NCI-H524 treated with DMSO at 0.1 percent for 48 hours (cell line): ENCODE measurements at regions not wholly inside any gene's neighbourhood (a gene's known extent, or its start where the extent isn't known, plus 50 kb on each side); places are given as distances from the start of the nearest gene placed in this dataset.

Experiments
- DNase-seq: peaks from one replicate; lab custom pipeline; 2025; lab: John Stamatoyannopoulos, UW

DNA sequence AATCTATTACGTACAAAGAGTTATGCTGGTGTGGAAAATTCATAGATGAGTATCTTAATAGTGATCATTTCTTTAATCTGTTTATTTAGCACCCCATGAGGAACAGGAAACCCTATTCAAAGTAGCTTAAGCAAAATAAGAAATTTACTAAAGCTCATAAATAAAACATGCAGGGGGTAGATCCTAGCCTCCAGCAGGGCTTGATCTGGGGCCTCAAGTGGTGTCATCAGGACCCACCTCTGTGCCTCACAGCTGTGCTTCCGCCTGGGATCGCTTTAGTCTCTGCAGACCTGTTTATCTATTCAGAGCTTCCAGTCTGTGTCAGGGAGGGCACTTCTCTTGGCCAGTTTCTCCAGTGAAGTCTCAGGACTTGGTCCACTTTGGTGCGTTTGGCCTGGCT is 171.0 kb upstream of the SLC24A5 start:
- DNase-seq: no peak

DNA sequence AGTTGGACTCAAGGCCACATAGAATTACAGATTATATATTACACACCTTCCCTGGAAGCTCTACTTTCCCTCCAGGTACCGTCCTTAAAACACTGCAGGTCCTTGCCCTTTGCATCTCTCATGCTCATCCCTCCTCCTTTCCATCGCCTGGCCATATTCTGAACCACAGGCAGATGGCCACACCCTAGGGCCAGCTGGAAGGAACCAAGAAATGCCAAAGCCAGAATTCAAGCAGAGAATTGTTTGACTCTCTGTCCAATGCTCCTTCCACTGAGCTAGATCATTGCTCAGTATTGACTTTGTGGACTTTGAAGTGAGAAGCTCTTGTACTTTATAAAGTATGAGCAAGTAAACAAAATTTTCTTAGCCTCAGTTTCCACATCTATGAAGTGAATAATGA is 170.3 kb upstream of the SLC24A5 start:
- DNase-seq: no peak

DNA sequence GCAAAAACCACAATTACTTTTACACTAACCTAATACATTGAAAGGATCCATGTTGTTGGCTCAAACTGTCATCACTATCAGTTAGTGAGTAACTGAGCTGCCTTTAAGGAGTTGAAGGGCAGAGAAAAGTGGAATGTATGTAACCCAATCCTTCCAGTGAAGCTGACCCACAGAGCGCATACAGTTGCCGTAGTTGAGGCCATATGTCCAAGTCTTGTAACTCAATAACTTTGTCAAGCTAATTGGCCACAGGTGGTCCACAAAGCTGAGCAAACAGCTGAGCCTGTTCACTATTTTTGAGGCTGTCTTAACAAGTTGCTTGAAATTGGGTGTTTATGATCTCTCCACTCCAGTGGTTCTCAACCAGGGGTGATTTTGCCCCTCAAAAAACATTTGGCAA is 169.0 kb upstream of the SLC24A5 start:
- peak; percentile 20 for DNase-seq

DNA sequence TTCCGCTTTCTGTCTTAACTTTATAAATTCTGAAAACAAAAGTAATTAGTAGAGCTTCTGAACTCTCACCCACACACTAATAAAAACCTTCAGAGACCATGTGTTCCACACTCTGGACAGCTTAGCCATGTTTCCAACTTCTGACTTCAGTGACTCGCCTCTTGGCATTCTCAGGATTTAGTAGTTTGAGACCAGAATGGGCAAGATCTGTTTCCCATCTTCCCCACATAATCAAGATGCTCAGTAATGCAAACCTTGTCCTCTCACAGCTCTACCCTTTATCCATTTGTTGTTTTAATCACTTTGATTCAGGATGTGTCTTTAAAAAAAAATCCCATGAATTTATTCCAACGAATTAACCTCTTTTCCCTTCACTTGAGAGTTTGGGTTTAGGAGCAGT is 166.6 kb upstream of the SLC24A5 start:
- no peak for DNase-seq

DNA sequence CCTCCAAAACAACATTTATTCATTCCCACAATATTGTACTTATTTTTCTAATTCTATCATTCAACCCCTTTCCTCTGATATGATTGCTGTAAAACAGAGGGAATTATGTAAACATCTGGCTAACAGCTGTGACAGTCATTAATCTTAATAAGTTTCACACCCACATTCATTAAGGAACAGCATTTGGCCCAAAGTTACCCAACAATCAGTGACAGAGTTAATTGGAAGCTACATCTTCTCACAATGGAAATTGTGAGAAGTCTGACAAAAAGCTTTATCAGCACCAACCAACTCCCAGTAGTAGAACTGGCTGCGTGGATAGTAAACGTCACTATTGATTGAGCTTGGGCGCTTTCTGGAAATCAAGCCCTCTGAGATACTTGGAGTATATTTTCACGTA is 165.8 kb upstream of the SLC24A5 start:
- DNase-seq: no peak

DNA sequence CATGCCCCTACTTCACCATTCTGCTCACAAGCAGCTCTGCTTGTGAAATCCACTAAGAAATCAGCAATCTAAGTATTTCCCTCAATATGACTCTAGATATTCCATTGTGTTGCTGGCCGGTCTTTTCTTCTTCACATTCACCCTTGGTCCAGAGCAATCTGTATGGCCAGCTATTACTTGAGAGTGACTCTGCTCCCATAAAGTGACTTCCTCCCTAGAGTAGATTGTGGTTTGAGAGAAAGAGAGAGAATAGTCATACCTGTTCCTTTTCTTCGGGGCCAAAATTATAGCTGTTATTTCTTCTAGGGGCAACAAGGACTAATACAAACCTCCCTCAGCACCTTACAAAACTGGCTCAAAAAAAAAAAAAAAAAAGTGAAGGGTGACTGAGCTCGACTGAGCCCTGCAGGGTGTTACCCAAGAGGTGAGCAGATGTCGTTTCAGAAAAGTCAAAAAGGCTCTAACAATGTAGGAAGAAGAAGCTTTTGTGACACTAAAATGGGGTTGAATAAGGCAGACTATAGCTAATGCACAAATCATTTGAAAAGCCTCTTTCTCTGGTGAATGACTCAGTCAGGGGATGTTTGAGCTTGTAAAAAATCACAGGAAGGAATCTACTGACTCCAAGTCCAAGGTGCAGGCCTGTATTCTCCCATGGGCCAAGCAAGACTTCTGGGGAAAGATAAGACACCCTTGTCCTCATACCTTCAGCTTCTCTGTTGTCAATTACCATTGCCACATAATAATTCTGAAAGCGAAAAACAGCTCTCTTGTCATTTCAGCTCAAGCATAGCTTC is 161.0 kb upstream of the SLC24A5 start:
- DNase-seq: no peak

DNA sequence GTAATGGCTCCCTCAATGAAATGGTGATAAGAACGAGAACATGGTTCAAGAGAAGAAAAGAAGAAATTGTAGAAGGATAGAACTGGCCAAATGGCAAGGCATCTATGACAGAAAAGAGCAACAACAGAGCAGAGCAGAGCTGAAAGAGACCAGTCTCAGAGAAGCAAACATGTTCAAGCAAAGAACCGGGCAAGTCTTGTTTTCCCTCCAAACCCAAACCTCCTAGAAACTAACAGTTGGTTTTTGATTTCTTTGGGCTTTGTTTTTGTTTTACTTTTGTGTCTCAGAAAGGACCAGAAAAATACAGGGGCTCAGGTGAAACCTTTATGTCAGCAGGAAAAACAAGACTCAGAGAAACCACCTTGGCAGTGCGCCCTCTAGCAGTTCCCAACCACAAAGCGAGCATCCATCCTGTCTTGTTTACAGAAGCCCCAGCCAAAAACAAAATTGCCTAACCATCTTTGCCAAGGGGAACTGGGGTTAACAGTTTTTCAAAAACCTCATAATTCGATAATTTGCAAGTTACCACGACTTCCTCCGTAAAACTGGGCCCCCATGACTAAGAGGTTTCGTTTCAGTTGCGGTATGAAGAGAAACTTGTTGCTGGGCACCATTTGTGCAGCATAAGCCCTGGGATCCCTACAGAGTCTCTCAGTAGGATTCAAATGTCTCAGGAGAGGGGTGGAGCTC is 159.2 kb upstream of the SLC24A5 start:
- DNase-seq: no peak

DNA sequence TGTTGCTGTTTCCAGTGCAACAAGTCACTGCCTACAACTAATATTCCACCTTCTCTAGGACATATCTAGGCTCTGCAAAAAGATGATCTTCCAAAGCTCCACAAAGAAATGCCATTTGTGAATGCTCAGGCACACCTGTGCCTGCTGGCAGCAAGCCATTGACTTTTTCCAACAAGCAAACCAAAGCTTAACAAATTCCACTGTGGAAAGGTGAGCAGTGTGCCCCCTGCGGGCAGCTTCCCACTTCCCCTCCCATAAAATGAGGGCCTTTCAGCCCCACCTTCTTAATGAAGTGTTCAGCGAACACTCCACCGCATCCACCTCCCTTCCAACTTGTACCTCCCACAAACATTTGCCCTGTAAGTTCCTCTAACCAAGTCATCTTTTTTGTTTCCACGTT is 157.5 kb upstream of the SLC24A5 start:
- DNase-seq: no peak

DNA sequence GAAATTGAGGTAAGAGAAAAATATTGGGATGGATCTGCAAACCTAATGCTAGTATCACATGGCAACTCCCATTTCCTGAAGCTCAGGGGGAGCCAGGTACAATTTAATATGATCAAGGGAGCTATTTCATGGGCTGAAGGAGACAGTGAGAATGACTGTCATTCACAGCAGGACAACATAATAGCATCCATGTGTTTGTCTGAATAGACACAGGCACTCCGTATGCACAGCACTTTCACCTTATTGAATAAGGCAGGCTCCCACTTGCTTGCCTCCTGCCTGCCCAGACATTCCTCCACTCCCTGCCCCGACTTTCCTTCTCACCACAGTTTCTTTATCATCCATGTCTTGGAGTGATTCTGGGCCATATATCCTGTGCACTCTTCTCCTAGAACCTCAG is 156.6 kb upstream of the SLC24A5 start:
- no peak for DNase-seq

DNA sequence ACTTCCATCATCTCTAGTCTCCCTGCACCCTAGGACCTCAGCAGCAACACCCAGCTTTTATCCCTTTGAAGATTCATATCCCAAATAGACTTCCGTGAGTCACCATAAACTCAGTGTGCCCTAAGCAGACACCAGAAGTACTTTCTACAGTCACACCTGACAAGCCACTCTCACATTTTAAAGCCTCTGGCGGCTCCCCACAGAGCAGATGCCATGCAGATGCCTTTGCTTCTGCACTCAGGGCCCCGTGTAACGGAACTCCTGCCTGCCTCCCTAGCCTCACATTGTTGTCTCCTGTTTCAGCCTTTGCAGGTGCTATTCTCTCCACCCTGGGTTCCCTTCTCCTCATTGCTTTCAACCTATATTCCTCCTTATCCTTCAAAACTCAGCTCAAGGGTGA is 155.5 kb upstream of the SLC24A5 start:
- DNase-seq: no peak

DNA sequence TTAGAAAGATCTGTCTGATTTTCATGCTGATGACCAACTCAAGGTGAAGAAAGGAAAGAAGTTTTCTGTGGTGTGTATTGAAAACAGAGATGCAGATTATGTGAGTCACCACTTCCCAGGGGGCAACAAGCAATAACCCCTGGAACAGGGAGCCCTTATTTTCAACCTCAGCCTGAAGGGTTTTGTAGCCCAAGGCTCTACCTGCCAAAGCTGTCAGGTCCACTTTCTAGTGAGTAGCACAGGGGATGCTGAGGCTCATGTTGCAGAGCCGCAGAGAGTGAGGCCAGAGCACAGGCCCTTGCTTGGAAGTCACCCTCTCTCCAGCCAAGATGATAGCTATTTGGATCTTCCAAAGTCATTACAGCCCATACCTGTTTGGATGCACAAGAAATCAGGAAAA is 152.2 kb upstream of the SLC24A5 start:
- DNase-seq: no peak

DNA sequence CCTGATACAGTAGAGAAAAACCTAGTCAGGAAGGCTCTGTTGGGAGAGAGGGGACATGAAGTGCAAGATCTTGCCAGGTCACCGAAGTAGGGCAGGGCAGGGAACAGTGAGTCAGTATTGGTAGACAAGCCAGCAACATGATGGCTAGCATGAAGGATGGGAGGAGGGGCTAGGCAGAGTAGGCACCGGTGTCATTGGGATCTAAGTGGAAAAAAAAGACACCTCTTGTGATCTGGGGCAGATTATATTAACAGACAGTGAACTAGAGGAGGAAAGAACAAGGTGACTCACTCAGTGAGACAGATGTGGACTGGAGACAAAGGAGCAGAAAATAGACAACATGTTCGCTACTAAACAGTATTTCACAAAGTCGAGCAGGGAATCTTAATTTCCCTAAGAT is 149.2 kb upstream of the SLC24A5 start:
- no peak for DNase-seq

DNA sequence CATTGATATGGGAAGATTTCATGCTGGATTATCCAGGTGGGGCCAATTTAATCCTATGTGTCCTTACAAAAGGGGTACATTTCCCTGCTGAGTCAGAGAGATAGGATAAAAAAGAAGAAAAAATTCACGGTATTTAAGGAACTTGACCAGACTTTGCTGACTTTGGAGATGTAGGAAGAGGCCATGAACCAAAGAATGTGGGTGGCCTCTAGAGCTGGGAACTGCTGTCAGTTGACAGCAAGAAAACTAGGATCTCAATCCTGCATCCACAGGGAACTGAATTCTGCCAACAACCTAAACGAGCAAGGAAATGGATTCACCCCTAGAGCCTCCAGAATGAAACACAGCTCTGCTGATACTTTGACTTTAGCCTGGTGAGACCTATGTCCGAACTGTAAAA is 148.1 kb upstream of the SLC24A5 start:
- DNase-seq: no peak

DNA sequence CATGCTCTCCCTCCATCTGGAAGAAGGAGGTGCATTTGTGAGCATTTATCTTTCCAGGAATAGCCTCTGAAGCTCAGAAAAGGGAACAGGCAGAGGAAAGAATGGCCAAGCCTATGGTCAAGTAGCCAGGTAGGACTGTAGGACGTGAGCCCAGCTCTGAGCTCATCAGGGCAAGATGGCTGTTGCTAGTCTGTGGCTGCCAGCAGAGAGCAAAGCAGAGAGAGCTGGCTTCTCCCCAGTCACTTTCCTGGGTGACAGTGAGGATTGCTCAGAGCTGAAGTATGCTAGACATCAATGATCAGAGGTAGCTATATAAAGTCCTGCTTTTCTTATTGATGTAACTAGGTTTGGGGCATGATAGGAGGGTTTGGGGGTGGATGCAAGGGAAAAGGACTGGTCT is 146.1 kb upstream of the SLC24A5 start:
- no peak for DNase-seq

DNA sequence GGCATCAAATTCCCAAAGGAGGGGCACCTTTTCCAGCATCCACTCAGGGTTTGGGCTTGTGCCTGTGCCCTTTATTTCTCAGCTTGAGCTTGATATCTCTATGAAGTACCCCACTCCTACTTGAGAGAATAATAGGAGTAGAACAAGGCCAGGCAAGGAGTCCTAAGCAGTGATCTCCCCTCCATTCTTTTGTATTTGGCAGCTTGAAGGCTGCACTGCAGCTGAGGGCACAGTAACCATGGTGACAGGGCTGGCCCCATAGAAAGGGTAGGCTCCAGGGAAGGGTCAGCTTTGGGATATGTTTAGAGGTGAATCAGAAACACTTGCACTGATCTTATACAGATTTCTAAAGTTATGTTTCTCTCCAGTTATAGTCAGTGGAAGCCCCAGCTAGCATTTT is 145.4 kb upstream of the SLC24A5 start:
- DNase-seq: no peak

DNA sequence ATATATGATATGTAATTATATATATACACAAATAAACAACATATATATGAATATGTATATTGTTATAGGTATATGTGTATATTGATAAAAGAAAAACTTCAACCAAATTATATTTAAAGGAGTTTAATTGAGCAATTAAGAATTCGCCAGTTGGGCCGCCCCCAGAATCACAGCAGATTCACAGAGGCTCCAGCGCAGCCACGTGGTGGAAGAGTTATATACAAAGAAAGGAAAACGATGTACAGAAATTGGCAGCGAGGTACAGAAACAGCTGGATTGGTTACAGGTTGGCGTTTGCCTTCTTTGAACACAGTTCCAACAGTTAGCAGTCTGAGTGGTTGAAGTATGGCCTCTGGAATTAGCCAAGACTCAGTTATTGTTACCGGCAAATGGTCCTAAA is 137.3 kb upstream of the SLC24A5 start:
- peak; percentile 32 for DNase-seq

DNA sequence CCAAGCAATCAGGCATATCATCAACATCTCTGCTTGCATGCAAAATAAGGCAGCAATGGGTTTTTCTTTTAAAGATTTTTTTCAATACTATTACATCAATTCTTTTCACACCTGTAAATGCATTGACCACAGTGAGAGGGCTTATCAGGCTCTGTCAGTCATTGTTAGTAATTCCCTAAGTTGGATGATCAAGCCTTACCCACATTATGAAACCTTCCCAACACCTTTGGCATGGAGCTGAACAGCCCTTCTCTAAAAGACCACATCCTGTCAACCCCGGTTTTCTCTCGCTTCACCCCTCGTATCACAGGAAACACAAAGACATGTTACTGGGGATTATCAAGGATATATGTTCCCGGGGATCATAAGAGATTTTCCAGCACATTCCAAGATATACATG is 135.2 kb upstream of the SLC24A5 start:
- no peak for DNase-seq

DNA sequence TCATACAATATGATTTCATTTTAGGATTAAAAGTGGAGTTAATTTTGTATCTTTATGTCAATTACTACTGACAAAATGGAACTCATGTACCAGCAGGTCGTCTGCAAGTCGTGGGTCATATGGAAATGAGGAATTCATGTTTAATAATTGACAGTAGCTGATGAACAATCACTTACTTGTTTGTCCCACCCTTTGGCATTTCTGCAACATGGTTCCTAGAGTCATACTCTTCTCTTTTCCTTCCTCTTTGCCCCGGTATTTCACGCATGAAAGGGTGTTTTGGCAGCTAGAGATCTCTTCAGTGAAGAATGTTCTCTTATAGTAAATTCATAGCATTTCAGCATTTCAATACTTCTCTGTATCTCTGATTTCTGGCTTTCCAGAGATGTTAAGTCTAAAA is 133.3 kb upstream of the SLC24A5 start:
- no peak for DNase-seq

DNA sequence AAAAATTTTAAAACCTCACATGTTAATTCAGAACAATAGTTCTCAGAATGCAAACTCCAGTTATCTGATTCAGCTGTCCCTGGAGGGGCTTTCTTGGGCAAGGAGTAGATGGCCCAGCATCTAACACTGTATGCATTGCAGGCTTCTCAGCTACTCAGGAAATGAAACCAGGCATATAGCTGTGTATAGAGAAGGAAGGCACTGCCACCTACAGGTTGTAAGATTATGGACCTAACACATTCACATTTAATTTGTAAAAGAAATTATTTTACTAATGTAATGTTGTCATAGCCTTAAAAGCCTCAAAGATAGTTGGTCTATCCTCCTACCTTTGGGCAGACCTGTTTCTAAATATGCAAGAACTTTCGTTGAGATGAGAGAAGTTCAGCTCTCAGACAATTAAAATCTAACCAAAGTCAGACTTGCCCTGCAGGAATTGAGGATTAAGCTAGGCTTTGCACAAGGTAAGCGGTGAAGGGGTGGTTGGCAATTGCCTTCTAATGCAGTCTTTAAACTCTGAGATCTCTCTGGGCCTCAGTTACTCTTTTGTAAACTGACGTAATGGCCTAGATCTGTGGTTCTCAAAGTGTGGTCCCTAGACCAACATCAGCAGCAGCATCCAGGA is 132.8 kb upstream of the SLC24A5 start:
- DNase-seq: peak; percentile 7

DNA sequence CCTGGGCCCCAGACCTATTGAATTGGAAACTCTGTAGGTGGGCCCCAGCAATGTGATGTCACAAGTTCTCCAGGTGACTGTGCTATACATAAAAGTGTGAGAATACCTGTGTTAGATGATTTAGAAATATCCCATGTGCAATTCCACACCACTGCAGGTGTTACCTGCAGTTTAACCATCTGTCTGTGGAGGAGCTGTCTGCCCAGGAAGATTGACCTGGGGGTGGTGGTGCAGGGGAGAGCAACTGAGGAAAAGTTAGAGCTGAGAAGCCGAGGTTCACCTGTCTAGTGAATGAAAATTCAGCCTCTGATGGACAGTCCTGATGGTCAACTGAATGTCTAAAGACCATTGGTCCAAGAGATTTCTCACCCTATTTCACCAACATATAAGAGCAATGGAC is 132.2 kb upstream of the SLC24A5 start:
- no peak for DNase-seq

DNA sequence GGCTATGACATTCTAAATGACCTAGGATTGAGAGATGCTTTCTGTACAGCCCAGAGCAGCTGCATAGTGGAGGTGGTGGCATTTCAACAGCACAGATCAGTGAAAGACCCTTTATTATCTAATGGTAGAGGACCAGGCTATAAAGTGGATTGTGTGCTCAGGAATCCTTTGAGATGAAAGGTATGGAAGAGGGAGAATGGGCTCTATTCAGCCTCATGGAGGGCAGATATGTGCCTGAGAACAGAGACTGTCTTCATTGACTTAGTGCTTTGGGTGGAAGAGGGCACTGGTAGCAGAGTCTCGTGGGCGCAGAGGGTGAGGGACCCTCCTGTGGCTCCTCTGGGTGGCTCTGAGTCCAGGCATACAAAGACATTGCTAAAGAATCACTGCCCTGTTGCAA is 130.0 kb upstream of the SLC24A5 start:
- DNase-seq: no peak

DNA sequence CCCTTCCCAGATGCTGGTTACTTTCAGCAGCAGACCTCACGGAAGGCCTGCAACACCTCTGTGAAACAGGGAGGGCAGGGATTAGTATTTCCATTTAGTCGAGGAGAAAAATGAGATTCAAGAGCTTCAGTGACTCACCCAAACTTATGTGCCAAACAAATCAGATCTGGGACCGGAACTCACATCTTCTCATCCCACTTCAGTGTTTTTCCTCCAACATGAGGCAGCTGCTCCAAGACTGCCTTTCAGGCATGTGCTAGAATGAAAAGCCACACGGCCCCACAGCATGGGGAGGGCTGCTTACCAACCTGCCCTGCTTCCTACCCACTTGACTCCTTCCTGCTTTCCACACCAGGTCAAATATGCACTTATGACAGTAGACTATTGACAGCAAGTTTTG is 129.4 kb upstream of the SLC24A5 start:
- DNase-seq: no peak

DNA sequence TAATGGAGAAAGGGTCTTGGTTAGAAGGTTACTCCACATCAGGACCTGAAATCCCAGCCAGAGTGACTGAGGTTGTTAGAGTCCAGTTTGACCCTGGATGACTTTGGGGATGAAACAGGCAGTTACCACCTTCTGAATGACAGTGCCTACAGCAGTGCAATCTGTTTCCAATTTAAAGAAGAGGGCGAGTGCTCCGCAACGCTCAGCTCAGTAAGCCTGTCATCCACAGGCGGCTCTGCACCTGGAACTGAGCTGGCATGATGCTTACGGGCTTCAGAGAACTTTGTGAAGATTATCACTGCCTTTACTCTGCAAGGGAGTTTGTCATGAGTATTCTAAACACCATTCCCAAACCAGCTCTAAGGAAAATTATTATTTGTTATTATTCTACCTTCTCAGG is 127.7 kb upstream of the SLC24A5 start:
- no peak for DNase-seq
